Stimulated activated naive B cell treated with anti-CD40 and anti-IgM and Interleukin-4, amounts not matched to agents 10 μg/mL and 1 μg/mL and 100 μg/mL, for 72 hours (primary cell): ENCODE measurements at regions not wholly inside any gene's neighbourhood (a gene's known extent, or its start where the extent isn't known, plus 50 kb on each side); places are given as distances from the start of the nearest gene placed in this dataset.

Source experiments
- ATAC-seq, 2 donors: fragments of 150-1000 bp; cut with Tn5 transposase; replicated peaks; 2 replicates each; pipeline ENCODE4 v1.10.0; 2021; ENCODE audit warnings: moderate library complexity in 1 of 2
- DNase-seq: peaks from one replicate; pipeline ENCODE4 v3.0.0; 2021
- H3K27ac Mint-ChIP-seq: one replicate; pipeline ENCODE4 v1.8.0; 2022; ENCODE audit warnings: mild to moderate bottlenecking, mixed read lengths
- H3K27me3 Mint-ChIP-seq, 2 donors: one replicate each; pipeline ENCODE4 v1.8.0; 2022; ENCODE audit warnings: mixed read lengths in 2 of 2
- H3K36me3 Mint-ChIP-seq, 2 donors: one replicate each; pipeline ENCODE4 v1.8.0; 2022; ENCODE audit warnings: mixed read lengths in 2 of 2, mild to moderate bottlenecking in 1 of 2
- H3K4me1 Mint-ChIP-seq, 2 donors: one replicate each; pipeline ENCODE4 v1.8.0; 2022; ENCODE audit warnings: mixed read lengths in 2 of 2, mild to moderate bottlenecking in 1 of 2
- H3K4me3 Mint-ChIP-seq, 2 donors: one replicate each; pipeline ENCODE4 v1.8.0; 2022; ENCODE audit warnings: mild to moderate bottlenecking in 2 of 2, mixed read lengths in 2 of 2, moderate library complexity in 1 of 2
- H3K9me3 Mint-ChIP-seq, 2 donors: one replicate each; pipeline ENCODE4 v1.8.0; 2022; ENCODE audit warnings: mixed read lengths in 2 of 2, mild to moderate bottlenecking in 1 of 2

- ATAC-seq = no peak
- Mint-ChIP-seq H3K27me3 (no peaks in the 10 kb centered on the region), H3K9me3 (no peaks in the 10 kb centered on the region), H3K4me1 (no peaks in the 10 kb centered on the region), H3K4me3 (no peak overlapping the region), H3K36me3 (no peaks in the 10 kb centered on the region), H3K27ac (no peak overlapping the region)
- DNase-seq = no peak
These were observed 181.6 kb upstream of the LEF1 start for GRCh38 chr4:108350332-108350731.

GRCh38 chr4:108346818-108347210 is 178.1 kb upstream of the LEF1 start:
- no peak overlapping the region for H3K4me3 Mint-ChIP-seq
- H3K27me3 Mint-ChIP-seq = no peaks in the 10 kb centered on the region
- ATAC-seq (no peak), DNase-seq (no peak)
- no peak overlapping the region for H3K27ac Mint-ChIP-seq
- no peaks in the 10 kb centered on the region for H3K36me3 Mint-ChIP-seq
- H3K9me3 Mint-ChIP-seq = no peaks in the 10 kb centered on the region
- no peaks in the 10 kb centered on the region for H3K4me1 Mint-ChIP-seq

GRCh38 chr4:108345862-108346817 is 177.4 kb upstream of the LEF1 start:
- Mint-ChIP-seq H3K4me1 (no peaks in the 10 kb centered on the region), H3K9me3 (no peaks in the 10 kb centered on the region), H3K27ac (no peak overlapping the region), H3K36me3 (no peaks in the 10 kb centered on the region), H3K4me3 (no peak overlapping the region), H3K27me3 (no peaks in the 10 kb centered on the region)
- ATAC-seq (no peak), DNase-seq (no peak)

GRCh38 chr4:108342325-108342970 is 173.7 kb upstream of the LEF1 start:
- ATAC-seq (no peak), DNase-seq (no peak)
- Mint-ChIP-seq H3K27ac (no peak overlapping the region), H3K27me3 (no peaks in the 10 kb centered on the region), H3K4me1 (no peaks in the 10 kb centered on the region), H3K4me3 (no peak overlapping the region), H3K9me3 (no peaks in the 10 kb centered on the region), H3K36me3 (no peaks in the 10 kb centered on the region)

GRCh38 chr4:108337923-108338322 is 169.2 kb upstream of the LEF1 start:
- Mint-ChIP-seq H3K9me3 (no peaks in the 10 kb centered on the region), H3K4me1 (no peaks in the 10 kb centered on the region), H3K36me3 (no peaks in the 10 kb centered on the region), H3K4me3 (no peak overlapping the region), H3K27me3 (peaks cover 0 to 2% of the 10 kb centered on the region in 2 donors), H3K27ac (no peak overlapping the region)
- no peak for DNase-seq
- no peak for ATAC-seq

GRCh38 chr4:108336076-108336475 is 167.3 kb upstream of the LEF1 start:
- Mint-ChIP-seq H3K4me1 (no peaks in the 10 kb centered on the region), H3K27ac (no peak overlapping the region), H3K36me3 (no peaks in the 10 kb centered on the region), H3K9me3 (no peaks in the 10 kb centered on the region), H3K27me3 (peaks cover 0 to 5% of the 10 kb centered on the region in 2 donors), H3K4me3 (no peak overlapping the region)
- ATAC-seq = no peak
- DNase-seq = no peak

GRCh38 chr4:108335081-108335480 is 166.3 kb upstream of the LEF1 start:
- no peak overlapping the region for H3K4me3 Mint-ChIP-seq
- no peaks in the 10 kb centered on the region for H3K36me3 Mint-ChIP-seq
- H3K27me3 Mint-ChIP-seq = peaks cover 0 to 5% of the 10 kb centered on the region in 2 donors
- H3K4me1 Mint-ChIP-seq = no peaks in the 10 kb centered on the region
- no peak overlapping the region for H3K27ac Mint-ChIP-seq
- no peak for ATAC-seq
- no peaks in the 10 kb centered on the region for H3K9me3 Mint-ChIP-seq
- DNase-seq = no peak

GRCh38 chr4:108334031-108334430 is 165.3 kb upstream of the LEF1 start:
- H3K27ac Mint-ChIP-seq = no peak overlapping the region
- no peaks in the 10 kb centered on the region for H3K36me3 Mint-ChIP-seq
- peaks cover 0 to 5% of the 10 kb centered on the region in 2 donors for H3K27me3 Mint-ChIP-seq
- H3K9me3 Mint-ChIP-seq = no peaks in the 10 kb centered on the region
- H3K4me3 Mint-ChIP-seq = no peak overlapping the region
- H3K4me1 Mint-ChIP-seq = no peaks in the 10 kb centered on the region
- ATAC-seq = no peak
- no peak for DNase-seq

- no peak overlapping the region for H3K27ac Mint-ChIP-seq
- H3K9me3 Mint-ChIP-seq = no peaks in the 10 kb centered on the region
- DNase-seq (no peak), ATAC-seq (no peak)
- peaks cover 0 to 9% of the 10 kb centered on the region in 2 donors for H3K27me3 Mint-ChIP-seq
- H3K36me3 Mint-ChIP-seq = no peaks in the 10 kb centered on the region
- H3K4me1 Mint-ChIP-seq = peaks cover 0 to 3% of the 10 kb centered on the region in 2 donors
- no peak overlapping the region for H3K4me3 Mint-ChIP-seq
These were observed 164.7 kb upstream of the LEF1 start for GRCh38 chr4:108333353-108333942.

- ATAC-seq (no peak), DNase-seq (no peak)
- Mint-ChIP-seq H3K27me3 (peaks cover 0 to 11% of the 10 kb centered on the region in 2 donors), H3K27ac (no peak overlapping the region), H3K9me3 (no peaks in the 10 kb centered on the region), H3K4me1 (peaks cover 4 to 5% of the 10 kb centered on the region in 2 donors), H3K4me3 (no peak overlapping the region), H3K36me3 (no peaks in the 10 kb centered on the region)
These were observed 163.3 kb upstream of the LEF1 start for GRCh38 chr4:108331905-108332632.

GRCh38 chr4:108328383-108328732 is 159.6 kb upstream of the LEF1 start:
- no peak for ATAC-seq
- H3K4me1 Mint-ChIP-seq = peaks cover 4 to 5% of the 10 kb centered on the region in 2 donors
- no peak overlapping the region for H3K4me3 Mint-ChIP-seq
- no peak for DNase-seq
- peaks cover 0 to 11% of the 10 kb centered on the region in 2 donors for H3K27me3 Mint-ChIP-seq
- H3K27ac Mint-ChIP-seq = no peak overlapping the region
- H3K36me3 Mint-ChIP-seq = no peaks in the 10 kb centered on the region
- no peaks in the 10 kb centered on the region for H3K9me3 Mint-ChIP-seq

- H3K4me3 Mint-ChIP-seq = no peak overlapping the region
- ATAC-seq (no peak), DNase-seq (no peak)
- H3K27ac Mint-ChIP-seq = no peak overlapping the region
- H3K4me1 Mint-ChIP-seq = peaks cover 4 to 5% of the 10 kb centered on the region in 2 donors
- H3K27me3 Mint-ChIP-seq = peaks cover 0 to 8% of the 10 kb centered on the region in 2 donors
- H3K9me3 Mint-ChIP-seq = no peaks in the 10 kb centered on the region
- H3K36me3 Mint-ChIP-seq = no peaks in the 10 kb centered on the region
These were observed 159.1 kb upstream of the LEF1 start for GRCh38 chr4:108327642-108328382.

- Mint-ChIP-seq H3K4me1 (peaks cover 4 to 5% of the 10 kb centered on the region in 2 donors), H3K4me3 (no peak overlapping the region), H3K9me3 (peaks cover 0 to 6% of the 10 kb centered on the region in 2 donors), H3K27ac (no peak overlapping the region), H3K36me3 (no peaks in the 10 kb centered on the region), H3K27me3 (peaks cover 0 to 6% of the 10 kb centered on the region in 2 donors)
- ATAC-seq = no peak
- DNase-seq = no peak
These were observed 156.8 kb upstream of the LEF1 start for GRCh38 chr4:108325561-108325960.

- peaks cover 4 to 13% of the 10 kb centered on the region in 2 donors for H3K4me1 Mint-ChIP-seq
- no peak overlapping the region for H3K4me3 Mint-ChIP-seq
- H3K27me3 Mint-ChIP-seq = peaks cover 0 to 6% of the 10 kb centered on the region in 2 donors
- DNase-seq (no peak), ATAC-seq (no peak)
- no peak overlapping the region for H3K27ac Mint-ChIP-seq
- no peaks in the 10 kb centered on the region for H3K36me3 Mint-ChIP-seq
- peaks cover 0 to 6% of the 10 kb centered on the region in 2 donors for H3K9me3 Mint-ChIP-seq
These were observed 155.7 kb upstream of the LEF1 start for GRCh38 chr4:108324450-108324849.
